Occipital lobe (tissue), 1 donor: ENCODE measurements at regions not wholly inside any gene's neighbourhood (a gene's known extent, or its start where the extent isn't known, plus 50 kb on each side); places are given as distances from the start of the nearest gene placed in this dataset.
A peak's percentile ranks its signal among the peaks of the same experiment; 100 is the strongest.

ENCODE experiments used
- DNase-seq: peaks from one replicate; lab custom pipeline; 2025; lab: John Stamatoyannopoulos, UW

DNA sequence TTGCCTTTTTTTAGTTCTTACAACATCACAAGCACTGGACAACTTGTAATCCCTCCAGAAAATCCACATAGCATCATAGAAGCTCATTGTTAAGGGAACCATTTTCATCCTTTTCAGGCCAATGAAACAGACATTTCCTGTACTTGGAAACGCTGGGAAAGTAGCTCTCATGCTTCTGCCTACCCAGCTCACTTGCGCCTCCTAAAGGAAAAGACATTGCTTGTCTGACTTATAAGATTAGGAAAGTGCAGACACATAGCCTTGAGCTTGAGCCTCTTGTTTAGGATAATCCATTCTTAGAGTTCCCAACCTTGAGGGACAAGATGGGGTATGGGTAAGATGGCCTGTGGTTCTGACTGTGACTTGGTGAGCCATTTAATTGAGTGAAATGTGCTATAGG, 589.5 kb downstream of the NOVA1 start:
- DNase-seq: no peak

DNA sequence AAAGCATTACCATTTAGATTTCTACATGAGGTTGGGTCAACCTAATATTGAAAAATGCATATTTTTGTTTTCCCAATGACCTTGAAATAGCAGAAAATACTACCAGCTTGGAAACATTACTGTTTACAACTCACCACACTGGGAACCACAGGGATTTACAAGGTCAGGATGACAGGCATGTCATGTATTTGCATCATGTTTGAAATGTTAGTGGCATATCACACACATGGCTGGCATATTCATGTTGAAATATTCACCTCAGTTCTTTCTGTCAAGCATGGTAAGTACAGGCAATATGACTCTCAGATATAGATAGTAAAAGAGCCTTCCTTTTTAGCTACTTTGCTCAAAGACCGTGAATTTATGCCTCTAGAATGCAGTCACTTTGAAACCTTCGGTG, 593.5 kb downstream of the NOVA1 start:
- DNase-seq: no peak

DNA sequence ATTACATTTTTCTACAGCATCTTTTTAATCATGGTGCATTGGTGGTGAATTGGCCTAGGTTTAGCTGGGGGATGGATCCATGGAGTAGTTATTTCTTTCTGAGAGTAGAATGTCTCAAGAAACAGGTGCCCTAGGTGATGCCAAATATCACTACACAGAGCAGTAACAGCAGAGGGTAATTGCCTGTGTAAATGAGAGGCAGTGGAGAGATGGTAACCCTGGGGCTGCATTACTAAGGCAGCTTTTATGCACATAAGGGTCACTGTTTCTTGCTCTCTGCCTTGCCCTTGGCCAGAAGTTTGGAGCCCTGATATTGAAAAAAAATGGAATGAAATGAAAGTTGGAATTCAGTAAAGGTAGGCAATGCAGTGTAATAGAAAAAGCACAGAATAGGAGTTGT, 604.0 kb downstream of the NOVA1 start:
- no peak for DNase-seq

DNA sequence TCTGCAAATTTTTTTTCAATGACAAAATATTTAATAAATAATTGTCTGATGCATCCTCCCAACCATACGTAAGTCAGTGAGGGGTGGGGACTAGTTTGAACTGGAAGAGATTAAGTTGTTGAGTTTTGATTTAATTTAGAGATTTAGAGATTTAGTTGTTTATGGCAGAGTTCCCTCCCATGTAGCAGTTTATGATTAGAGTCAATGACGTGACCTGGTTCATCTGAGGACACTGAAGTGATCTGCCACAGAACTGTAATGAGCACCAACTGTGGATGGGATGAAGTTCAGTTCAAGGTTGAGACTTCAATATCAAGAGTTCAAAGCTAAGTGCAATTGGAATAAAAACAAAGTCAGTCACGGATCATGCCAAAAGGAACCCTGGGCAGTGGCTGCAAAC, 609.3 kb downstream of the NOVA1 start:
- no peak for DNase-seq

DNA sequence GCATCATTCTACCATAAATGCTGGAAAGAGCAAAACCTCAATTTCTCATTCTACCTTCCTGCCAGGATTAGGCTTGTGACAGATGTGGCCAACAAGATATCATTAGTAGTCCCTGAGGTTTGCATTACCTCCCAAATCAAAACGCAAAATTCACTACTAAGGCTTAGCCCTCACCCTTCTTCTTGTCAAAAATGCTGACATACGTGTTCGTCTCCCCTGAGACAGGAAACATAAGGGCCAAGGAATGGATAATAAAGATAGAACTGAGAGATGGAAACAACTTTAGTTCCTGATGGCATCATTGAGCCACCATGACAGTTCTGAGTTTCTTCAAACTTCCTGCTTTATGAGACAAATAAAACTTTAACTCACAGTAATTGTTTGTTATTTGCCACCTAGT, 642.1 kb downstream of the NOVA1 start:
- DNase-seq: no peak

DNA sequence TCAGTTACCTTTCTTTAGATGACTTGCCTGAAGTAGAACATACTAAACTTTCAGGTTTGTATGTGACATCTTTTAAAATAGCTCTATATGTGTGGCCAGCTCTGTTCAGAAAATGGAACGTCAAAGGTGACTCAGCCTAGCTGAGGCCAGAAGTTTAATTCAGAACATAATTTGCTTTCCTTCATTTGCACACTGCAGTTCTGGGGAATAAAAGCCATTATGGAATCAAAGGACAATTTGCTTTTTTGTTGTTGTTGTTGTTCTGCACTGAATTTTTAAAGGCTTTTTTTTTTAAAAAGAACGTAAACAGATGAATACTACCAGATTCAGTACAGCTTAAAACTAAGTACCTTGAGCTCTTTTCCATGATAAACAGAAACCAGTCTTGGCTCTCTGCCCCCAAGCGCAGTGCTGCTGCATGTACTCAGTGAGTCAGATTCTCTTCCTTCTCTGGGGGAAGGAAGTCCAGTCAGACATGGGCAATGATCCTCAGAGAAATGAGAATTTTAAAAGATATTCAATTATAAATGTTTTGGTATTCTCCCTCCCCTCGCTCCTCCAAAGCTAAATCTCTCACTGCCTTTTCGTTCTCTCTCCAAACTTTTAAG, 644.2 kb downstream of the NOVA1 start:
- peak; percentile 6 for DNase-seq

DNA sequence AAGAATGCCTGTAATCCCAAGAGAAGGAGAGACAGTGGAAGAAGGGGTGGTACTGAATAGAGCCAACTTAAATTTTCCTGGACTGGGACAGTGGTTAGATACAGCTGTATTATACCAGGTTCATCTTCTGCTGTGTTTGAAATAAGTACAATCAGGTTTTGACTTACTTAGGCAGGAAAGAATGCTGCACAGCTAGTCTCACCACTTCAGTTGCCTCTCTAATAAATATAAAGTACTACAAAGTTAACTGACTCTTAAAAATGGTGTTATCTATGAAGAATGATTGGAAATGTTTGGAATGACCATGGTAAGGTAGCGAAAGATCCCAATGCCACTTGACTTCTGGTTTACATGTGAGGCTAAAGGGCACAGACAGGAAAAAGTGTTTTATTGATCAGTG, 652.1 kb downstream of the NOVA1 start:
- no peak for DNase-seq

DNA sequence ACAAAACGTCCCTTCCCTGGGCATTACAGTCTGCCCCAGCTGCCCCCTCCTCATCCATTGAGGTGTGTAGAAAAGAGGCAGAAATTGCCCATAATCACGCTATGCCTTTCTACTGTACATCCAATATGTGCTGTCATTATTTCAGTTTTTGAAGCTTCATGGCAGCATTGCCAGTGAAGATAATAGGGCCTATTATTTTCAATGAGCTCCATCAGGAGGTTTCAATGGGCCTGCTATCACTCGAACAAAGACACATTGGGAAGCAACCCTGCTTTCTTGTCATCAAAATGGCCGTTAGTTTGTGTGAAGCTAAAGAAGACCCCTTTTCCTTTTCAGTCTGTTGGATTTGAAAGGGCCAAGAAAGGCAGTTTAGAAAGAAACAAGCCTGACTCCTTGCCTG, 653.8 kb downstream of the NOVA1 start:
- DNase-seq: no peak

DNA sequence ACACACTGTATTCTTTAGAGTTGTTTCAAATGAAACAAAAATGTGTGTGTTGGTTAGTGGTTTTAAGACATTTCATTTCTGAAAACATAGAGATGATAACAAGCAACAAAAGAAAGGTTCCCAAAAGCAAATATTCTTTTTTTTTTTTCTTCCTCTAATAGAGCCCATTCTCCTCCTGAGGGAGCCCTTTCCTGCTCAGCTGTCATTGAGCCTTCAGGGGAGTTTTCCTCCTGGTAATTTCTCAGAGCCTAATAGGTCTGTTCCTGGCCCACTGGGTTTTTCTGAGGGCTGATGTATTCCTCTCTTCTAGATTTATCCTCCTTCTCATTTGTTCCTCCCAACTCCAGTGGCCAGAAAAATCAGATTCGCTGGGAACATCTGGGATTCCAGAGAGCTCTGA, 654.5 kb downstream of the NOVA1 start:
- no peak for DNase-seq

DNA sequence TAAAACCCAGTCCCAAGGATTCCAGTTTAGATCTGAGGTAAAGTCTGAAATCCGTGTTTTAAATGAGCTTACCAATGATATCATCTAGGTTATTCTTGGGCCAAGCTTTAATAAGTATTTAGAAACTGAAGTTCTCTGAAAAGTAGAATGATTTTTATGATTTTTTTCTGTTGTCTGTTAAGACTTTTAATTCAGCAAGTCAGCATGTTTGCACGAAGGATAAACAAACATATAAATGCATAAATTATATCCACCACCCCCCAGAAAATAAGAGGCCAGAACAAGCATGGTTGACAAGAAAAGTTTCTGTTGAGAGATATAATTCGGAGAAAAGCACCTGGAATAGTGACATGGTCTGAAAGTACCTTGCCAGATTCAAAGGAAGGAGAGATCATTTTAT, 655.7 kb downstream of the NOVA1 start:
- DNase-seq: no peak

DNA sequence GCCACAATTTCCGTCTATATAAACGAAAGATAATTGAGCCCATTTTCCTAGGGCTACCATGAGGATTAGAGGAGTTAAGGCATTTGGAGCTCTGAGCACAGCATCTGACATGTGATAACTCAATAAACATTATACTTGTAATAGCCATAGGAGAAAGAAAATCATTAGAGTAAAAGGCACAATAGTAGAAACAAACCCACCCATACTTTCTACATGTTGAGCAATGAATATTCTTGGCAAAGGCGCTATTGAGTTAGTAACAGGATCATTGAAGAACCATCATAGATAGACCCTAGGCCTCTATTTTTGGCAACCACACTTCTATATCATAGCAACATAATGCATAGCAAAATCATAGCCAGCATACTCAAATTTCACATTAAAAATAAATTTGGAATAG, 664.1 kb downstream of the NOVA1 start:
- DNase-seq: no peak

DNA sequence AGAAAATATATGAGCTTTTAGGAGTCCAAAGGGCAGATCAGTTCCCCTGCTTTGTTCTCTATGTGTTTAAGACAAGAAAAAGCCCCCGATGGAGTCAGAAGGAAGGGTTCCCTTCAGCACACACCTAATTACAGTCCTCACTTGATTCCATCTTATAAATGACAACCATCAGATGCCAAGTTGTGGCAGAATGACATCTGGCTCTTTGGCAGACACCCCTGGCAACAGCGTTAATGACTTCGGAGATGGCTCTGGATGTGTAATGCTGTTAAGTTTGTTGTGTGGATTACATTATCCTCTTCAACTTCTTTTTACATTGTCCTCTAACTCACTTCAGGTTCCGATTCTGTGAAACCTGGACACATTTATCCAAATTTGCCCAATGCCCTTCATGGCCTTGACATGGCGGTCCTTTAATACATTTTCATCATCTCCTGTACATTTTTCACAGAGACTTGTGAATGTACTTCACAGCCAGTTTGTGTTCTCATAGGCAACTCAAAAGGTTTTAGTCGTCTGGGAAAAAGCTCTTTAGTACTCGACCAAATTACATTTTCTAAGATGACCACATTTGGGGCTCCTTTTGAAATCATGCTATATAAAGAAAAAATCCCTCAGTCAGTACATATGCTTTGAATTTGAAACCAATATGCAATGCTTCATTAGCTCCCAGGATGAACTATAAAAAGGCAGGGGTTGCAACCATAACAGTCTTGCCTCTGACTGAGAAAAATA, 667.8 kb downstream of the NOVA1 start:
- DNase-seq: no peak

DNA sequence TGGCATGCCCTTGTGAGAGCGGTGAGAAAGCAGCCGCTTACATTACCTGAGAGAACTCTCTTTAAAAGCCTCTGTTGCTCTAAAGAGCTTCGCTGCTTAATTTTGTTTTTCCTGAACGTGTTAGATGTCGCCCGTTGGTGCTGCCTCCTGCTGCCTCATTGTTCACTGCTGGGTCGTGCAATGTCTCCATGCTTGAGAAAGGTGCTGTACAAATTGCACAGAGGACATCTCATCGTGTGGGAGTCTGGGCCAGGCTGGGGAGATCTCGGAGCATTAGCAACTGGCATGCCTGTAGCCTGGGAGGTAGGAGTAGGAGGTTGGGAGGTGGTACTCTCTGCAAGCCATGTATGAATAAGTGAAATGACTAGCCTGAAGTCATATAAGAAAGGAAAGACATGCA, 686.0 kb downstream of the NOVA1 start:
- DNase-seq: no peak

DNA sequence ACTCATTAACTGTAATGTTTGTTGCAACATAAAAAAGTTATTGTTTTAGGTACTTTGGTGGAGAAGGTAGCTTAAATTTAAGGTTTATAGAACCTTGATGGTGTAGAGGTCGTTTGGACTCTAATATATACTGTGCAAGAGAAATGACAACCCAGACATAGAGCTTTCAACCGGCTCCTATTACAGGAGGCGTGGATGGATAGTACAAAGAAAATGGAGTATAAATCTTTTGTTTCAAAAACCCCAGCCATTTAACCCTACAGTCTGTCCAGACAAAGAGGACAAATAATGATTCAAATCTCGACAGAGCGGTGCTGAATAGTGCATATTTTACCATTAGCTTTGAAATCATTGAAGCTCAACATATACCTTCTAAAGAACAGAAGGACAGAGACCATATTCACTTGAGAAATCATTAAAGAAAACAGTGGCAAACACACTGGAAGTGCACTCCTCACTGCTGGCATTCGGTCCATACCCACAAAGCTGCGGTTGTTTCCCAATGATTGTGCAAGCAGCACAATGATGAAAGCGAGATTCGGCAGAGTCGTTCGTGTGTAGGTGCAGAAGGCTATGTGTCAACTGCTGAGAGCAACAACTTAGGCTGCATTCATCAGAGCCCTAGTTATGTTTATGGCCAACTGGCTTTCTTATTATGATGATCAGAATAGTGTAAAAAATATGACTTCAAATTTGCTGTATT, 688.6 kb downstream of the NOVA1 start:
- DNase-seq: no peak

DNA sequence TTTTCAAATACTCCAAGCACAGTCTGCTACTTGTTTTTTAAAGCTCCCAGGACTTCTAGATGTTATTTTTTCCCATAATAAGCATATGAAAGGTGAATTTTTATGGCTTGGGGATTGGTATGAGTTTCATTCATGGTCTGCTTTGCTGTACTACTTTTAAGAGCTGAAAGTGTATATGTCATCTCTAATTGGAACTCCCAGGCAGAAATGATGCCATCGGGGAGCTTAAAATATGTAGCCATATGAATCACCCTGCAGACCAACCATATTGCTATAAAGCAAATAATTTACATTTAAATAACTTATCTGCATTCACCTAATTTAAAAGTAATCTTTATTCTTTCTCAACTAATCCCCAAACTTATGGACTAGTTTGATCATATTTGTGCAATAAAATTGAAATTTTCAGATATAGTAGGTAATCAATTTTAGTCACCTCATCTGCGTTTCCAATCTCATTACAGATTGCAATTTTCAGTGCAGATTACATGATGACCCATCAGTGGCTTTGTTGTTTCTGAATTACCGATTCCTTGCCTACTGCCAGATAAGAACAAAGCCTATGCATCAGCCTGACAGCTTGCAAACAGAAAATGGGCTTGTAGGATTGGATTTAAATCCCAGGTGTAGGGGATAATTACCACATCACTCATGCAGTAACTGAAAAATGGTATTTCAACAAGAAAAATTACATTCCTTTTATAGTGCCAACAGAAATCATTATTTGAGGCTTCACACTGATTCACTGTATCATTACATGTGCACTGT, 689.4 kb downstream of the NOVA1 start:
- DNase-seq: no peak

DNA sequence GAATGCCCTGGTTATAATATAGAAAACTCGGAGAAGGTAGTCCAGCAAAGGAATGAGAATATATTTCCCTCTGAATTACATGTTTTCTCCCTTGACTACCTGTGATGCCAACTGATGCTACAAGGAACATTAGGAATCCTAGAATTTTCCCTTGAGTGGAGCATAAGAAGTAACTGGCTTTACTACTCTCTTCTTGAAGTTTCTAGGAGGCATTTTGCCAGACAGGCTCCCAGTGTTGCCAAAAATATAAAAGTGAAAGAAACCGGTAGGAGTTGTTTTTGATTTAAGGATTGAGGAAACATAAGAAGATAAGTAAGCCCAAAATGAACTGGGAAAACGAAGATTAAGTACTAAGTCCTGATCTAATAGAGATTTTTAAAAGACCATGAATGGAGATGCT, 693.4 kb downstream of the NOVA1 start:
- no peak for DNase-seq

DNA sequence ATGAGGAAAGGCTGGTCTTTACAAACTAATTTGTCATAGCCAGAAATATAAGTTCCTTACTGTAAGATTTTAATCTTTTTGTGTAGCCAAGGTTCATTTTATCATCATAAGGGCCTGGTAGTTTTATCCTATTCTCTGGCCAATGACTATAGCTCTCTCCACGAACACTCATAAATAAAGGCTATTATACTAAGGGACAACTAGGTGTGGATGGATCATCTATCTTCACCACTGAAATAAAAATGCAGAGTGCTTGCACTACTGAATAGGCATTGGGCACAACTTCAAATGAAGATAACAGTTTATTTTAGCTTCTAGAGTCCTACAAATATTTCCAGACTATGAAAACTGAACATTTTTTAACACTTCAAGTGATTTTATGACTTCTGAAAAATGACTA, 698.6 kb downstream of the NOVA1 start:
- DNase-seq: no peak

DNA sequence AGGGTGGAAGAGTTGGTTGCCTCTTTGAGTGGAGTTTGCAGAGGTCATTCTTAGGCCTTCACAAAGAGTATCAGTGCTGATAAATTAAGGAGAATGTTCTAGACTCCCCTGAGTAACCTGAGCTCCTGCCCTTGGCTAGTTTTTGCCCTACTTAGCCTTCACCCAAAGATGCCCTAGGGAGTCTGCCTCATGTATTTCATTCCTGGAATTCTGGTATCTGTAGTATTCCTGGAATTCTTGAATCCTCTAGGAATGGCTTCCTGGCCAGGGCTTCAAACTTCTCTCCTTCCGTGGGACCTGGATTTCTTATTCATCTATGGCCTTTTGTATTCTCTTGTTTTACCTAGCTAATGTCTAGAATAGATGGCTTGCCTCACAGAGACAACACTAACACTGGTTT, 701.1 kb downstream of the NOVA1 start:
- DNase-seq: no peak

DNA sequence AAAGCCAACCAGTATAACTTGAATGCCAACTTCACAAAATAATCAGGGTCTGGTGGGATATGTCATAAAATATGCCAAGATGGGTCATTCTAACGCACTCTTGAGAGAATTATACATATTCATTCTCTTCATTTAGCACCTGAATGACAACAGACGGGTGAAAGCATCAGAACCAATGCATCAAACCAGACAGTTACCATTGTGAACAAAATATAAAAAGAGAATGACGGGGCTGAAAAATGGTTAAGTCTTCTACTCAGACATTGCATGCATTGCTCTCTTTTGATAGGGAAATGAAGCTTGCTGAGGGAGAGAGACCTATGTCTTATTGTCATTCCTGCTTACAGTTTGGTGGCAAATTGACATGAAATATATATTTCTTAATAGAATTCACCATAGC, 702.1 kb downstream of the NOVA1 start:
- DNase-seq: no peak

DNA sequence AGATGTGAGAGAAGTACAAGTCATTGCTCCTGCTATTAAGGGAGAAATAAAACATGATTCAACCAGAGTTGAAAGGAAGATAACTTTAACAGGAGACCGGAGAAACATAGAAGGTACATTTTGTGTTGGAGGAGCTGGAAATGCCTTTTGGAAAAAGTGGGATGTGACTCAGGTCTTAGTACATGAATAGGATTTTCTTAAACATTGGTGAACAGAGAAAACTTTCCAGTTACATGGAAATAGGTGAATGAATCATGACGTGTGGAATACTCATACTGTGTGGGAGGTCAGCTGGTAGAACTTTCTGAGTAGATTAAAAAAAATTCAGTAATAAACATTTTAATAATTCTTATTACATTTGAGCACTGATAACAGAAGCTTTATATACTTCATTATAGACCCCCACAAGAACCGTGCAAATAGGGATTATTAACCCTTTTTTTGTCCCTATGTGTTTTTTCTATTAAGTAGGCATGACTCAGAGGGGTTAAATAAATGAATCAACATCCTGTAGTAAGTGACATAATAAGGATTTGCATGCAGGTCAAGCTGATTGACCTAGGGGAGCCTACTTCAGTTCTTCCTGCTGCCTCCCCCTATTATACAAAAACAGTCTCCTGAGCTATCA, 710.5 kb downstream of the NOVA1 start:
- no peak for DNase-seq

DNA sequence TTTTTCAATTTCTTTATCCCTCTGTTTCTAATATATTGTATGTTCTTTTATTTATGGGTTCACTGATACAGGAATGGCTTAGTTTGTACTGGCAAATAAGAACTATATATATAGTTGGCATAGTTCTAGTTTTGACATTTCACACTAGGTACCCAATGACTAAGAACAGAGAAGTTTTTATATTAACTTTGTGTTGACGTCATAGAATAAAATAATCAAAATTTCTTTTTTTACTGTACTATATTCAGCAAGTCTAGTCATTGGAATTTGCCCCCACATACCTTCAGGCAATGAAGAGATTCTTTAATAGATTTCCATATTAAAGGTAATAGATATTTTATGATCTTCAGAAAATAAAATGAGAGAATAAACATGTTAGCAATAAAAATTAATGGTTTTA, 713.2 kb downstream of the NOVA1 start:
- DNase-seq: no peak

DNA sequence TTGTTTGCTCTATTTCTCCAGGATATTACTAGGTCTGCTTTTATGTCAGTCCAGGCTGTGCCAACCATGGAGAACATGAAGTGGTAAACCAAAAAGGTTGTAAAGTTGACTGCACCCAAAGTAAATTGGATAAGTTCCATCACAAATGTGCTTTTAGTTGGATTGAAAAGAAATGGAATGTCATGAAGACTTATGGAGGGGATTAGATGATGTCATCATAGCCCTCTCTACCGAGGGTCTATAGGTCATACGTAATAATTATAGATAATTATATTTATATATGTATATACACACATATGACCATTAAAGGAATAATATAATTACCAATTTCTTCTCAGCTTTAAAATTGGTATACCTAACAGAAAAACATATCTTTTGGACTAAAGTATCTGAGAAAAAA, 714.9 kb downstream of the NOVA1 start:
- no peak for DNase-seq
